ENCODE measurements at regions not wholly inside any gene's neighbourhood (a gene's known extent, or its start where the extent isn't known, plus 50 kb on each side); places are given as distances from the start of the nearest gene placed in this dataset.

- no peaks in the 10 kb centered on the region for H3K36me3 ChIP-seq (ENCODE audit: insufficient read depth, low read length)
- no peaks in the 10 kb centered on the region for H3K9me2 ChIP-seq (replicated peaks; ENCODE audit: low read depth, low read length)
- H3K9ac ChIP-seq (ENCODE audit: low read depth, low read length, poor library complexity, severe bottlenecking): no peak overlapping the region
- H4K20me1 ChIP-seq (ENCODE audit: insufficient read depth, low read length, poor library complexity, severe bottlenecking): no peaks in the 10 kb centered on the region
- no peak overlapping the region for H3K4me3 ChIP-seq (ENCODE audit: low read length, poor library complexity, severe bottlenecking)
- no peaks in the 10 kb centered on the region for H3F3A ChIP-seq (ENCODE audit: low read depth)
- no peaks in the 10 kb centered on the region for H3K79me2 ChIP-seq (ENCODE audit: insufficient read depth, low read length)
- no peaks in the 10 kb centered on the region for H3K27me3 ChIP-seq (ENCODE audit: insufficient read depth, low read length, poor library complexity, severe bottlenecking)
- H3K4me1 ChIP-seq (ENCODE audit: insufficient read depth, low read length, poor library complexity, severe bottlenecking): no peaks in the 10 kb centered on the region
- H2AFZ ChIP-seq (ENCODE audit: low read length): no peak overlapping the region
- H3K4me2 ChIP-seq (ENCODE audit: low read depth, low read length, poor library complexity, severe bottlenecking): no peak overlapping the region
- H3K9me3 ChIP-seq (ENCODE audit: insufficient read depth, low read depth, low read length): no peaks in the 10 kb centered on the region
- no peak for TF ChIP-seq EZH2phosphoT487 (IDR thresholded peaks at IDR 0.05; ENCODE audit: borderline replicate concordance)
- peak; percentile 54 for TF ChIP-seq CTCF (conservative IDR thresholded peaks at IDR 0.05; ENCODE audit: low read length)
Measured at GRCh38 chr5:130871346-130872086, 293.5 kb downstream of the HINT1 start.

GRCh38 chr5:130870691-130871090 lies 294.4 kb downstream of the HINT1 start:
- Histone ChIP-seq H3F3A (ENCODE audit: low read depth) (no peaks in the 10 kb centered on the region), H3K4me3 (ENCODE audit: low read length, poor library complexity, severe bottlenecking) (no peak overlapping the region), H3K36me3 (ENCODE audit: insufficient read depth, low read length) (no peaks in the 10 kb centered on the region), H3K4me2 (ENCODE audit: low read depth, low read length, poor library complexity, severe bottlenecking) (no peak overlapping the region), H4K20me1 (ENCODE audit: insufficient read depth, low read length, poor library complexity, severe bottlenecking) (no peaks in the 10 kb centered on the region), H3K4me1 (ENCODE audit: insufficient read depth, low read length, poor library complexity, severe bottlenecking) (no peaks in the 10 kb centered on the region), H3K79me2 (ENCODE audit: insufficient read depth, low read length) (no peaks in the 10 kb centered on the region), H2AFZ (ENCODE audit: low read length) (no peak overlapping the region), H3K9ac (ENCODE audit: low read depth, low read length, poor library complexity, severe bottlenecking) (no peak overlapping the region), H3K9me3 (ENCODE audit: insufficient read depth, low read depth, low read length) (no peaks in the 10 kb centered on the region), H3K27me3 (ENCODE audit: insufficient read depth, low read length, poor library complexity, severe bottlenecking) (no peaks in the 10 kb centered on the region), H3K9me2 (replicated peaks; ENCODE audit: low read depth, low read length) (no peaks in the 10 kb centered on the region)
- no peak for TF ChIP-seq CTCF (conservative IDR thresholded peaks at IDR 0.05; ENCODE audit: low read length)
- TF ChIP-seq EZH2phosphoT487 (IDR thresholded peaks at IDR 0.05; ENCODE audit: borderline replicate concordance): no peak

- no peak overlapping the region for H3K4me3 ChIP-seq (ENCODE audit: low read length, poor library complexity, severe bottlenecking)
- no peaks in the 10 kb centered on the region for H3K9me3 ChIP-seq (ENCODE audit: insufficient read depth, low read depth, low read length)
- H2AFZ ChIP-seq (ENCODE audit: low read length): no peak overlapping the region
- no peaks in the 10 kb centered on the region for H3K27me3 ChIP-seq (ENCODE audit: insufficient read depth, low read length, poor library complexity, severe bottlenecking)
- H3K79me2 ChIP-seq (ENCODE audit: insufficient read depth, low read length): no peaks in the 10 kb centered on the region
- no peak overlapping the region for H3K9ac ChIP-seq (ENCODE audit: low read depth, low read length, poor library complexity, severe bottlenecking)
- TF ChIP-seq EZH2phosphoT487 (IDR thresholded peaks at IDR 0.05; ENCODE audit: borderline replicate concordance) (no peak), CTCF (conservative IDR thresholded peaks at IDR 0.05; ENCODE audit: low read length) (no peak)
- H3K4me2 ChIP-seq (ENCODE audit: low read depth, low read length, poor library complexity, severe bottlenecking): no peak overlapping the region
- H3K36me3 ChIP-seq (ENCODE audit: insufficient read depth, low read length): no peaks in the 10 kb centered on the region
- H3K4me1 ChIP-seq (ENCODE audit: insufficient read depth, low read length, poor library complexity, severe bottlenecking): no peaks in the 10 kb centered on the region
- H4K20me1 ChIP-seq (ENCODE audit: insufficient read depth, low read length, poor library complexity, severe bottlenecking): no peaks in the 10 kb centered on the region
- no peaks in the 10 kb centered on the region for H3K9me2 ChIP-seq (replicated peaks; ENCODE audit: low read depth, low read length)
- H3F3A ChIP-seq (ENCODE audit: low read depth): no peaks in the 10 kb centered on the region
Measured at GRCh38 chr5:130868186-130868840, 296.7 kb downstream of the HINT1 start.
